ENCODE measurements at regions not wholly inside any gene's neighbourhood (a gene's known extent, or its start where the extent isn't known, plus 50 kb on each side); places are given as distances from the start of the nearest gene placed in this dataset.

DNA sequence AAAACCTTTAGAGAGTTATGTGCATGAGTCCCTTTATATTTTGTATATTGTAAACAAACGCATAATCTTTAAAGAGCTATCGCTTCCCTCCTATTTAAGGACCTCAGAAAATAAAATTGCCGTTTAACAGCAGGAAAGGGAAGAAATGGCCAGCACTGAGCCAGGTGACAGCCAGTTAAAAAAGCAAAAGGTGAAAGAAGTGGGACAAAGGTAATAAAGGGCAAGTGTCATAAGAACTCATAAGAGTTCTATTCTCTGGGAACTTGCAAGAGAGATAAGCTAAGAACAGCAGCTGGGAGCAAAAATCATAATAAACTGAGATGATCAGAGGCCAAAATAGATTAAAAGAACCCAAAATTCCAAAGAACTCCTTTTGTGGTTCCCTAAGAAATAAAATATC is 520.9 kb upstream of the PKN2 start:
- H3K27me3 ChIP-seq (ENCODE audit: insufficient read depth, low read length): no peaks in the 10 kb centered on the region
- H3K9me3 ChIP-seq (ENCODE audit: low read depth, low read length): no peaks in the 10 kb centered on the region
- no peak overlapping the region for H3K4me2 ChIP-seq (ENCODE audit: insufficient read depth, low read length)
- H4K20me1 ChIP-seq (ENCODE audit: insufficient read depth, low read length): no peaks in the 10 kb centered on the region
- H3K4me1 ChIP-seq (ENCODE audit: insufficient read depth, low read length): no peaks in the 10 kb centered on the region
- no peak overlapping the region for H2AFZ ChIP-seq (ENCODE audit: low read length)
- H3K79me2 ChIP-seq (ENCODE audit: insufficient read depth, low read length): no peaks in the 10 kb centered on the region
- no peak overlapping the region for H3K4me3 ChIP-seq (ENCODE audit: insufficient read depth, low read length)
- TF ChIP-seq, protein P1, sequence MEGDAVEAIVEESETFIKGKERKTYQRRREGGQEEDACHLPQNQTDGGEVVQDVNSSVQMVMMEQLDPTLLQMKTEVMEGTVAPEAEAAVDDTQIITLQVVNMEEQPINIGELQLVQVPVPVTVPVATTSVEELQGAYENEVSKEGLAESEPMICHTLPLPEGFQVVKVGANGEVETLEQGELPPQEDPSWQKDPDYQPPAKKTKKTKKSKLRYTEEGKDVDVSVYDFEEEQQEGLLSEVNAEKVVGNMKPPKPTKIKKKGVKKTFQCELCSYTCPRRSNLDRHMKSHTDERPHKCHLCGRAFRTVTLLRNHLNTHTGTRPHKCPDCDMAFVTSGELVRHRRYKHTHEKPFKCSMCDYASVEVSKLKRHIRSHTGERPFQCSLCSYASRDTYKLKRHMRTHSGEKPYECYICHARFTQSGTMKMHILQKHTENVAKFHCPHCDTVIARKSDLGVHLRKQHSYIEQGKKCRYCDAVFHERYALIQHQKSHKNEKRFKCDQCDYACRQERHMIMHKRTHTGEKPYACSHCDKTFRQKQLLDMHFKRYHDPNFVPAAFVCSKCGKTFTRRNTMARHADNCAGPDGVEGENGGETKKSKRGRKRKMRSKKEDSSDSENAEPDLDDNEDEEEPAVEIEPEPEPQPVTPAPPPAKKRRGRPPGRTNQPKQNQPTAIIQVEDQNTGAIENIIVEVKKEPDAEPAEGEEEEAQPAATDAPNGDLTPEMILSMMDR (IDR thresholded peaks at IDR 0.05; ENCODE audit: extremely low read depth, low read depth, low read length): no peak
- no peaks in the 10 kb centered on the region for H3K36me3 ChIP-seq (ENCODE audit: insufficient read depth, low read length)
- no peak overlapping the region for H3K27ac ChIP-seq (ENCODE audit: low read depth, low read length)
- no peak for DNase-seq (ENCODE audit: insufficient read length, low spot score, missing footprints)

DNA sequence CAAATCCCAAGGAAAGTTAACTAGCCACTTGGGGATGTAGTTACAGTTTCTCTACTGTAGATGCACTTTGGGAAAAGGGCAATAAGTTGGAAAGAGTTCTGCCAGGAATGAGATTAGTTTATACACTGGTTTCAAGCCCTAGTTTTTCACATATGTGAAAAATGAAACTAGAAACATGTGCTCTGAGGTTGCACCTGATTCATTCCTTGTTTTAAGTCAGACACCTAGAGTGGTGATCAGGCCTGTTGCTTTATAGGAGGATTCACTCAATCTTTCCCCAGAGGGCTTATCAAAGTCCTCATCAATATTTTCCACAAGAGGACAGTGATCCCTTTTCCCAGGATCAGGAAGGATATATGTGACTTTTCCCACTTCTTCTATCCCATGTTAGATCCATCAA is 515.9 kb upstream of the PKN2 start:
- no peak for DNase-seq (ENCODE audit: insufficient read length, low spot score, missing footprints)
- no peak overlapping the region for H3K4me2 ChIP-seq (ENCODE audit: insufficient read depth, low read length)
- no peaks in the 10 kb centered on the region for H3K27me3 ChIP-seq (ENCODE audit: insufficient read depth, low read length)
- H3K4me3 ChIP-seq (ENCODE audit: insufficient read depth, low read length): no peak overlapping the region
- no peaks in the 10 kb centered on the region for H3K9me3 ChIP-seq (ENCODE audit: low read depth, low read length)
- H2AFZ ChIP-seq (ENCODE audit: low read length): no peak overlapping the region
- no peaks in the 10 kb centered on the region for H3K36me3 ChIP-seq (ENCODE audit: insufficient read depth, low read length)
- no peaks in the 10 kb centered on the region for H3K4me1 ChIP-seq (ENCODE audit: insufficient read depth, low read length)
- no peak overlapping the region for H3K27ac ChIP-seq (ENCODE audit: low read depth, low read length)
- TF ChIP-seq, protein P1 (IDR thresholded peaks at IDR 0.05; ENCODE audit: extremely low read depth, low read depth, low read length): no peak
- no peaks in the 10 kb centered on the region for H4K20me1 ChIP-seq (ENCODE audit: insufficient read depth, low read length)
- no peaks in the 10 kb centered on the region for H3K79me2 ChIP-seq (ENCODE audit: insufficient read depth, low read length)

DNA sequence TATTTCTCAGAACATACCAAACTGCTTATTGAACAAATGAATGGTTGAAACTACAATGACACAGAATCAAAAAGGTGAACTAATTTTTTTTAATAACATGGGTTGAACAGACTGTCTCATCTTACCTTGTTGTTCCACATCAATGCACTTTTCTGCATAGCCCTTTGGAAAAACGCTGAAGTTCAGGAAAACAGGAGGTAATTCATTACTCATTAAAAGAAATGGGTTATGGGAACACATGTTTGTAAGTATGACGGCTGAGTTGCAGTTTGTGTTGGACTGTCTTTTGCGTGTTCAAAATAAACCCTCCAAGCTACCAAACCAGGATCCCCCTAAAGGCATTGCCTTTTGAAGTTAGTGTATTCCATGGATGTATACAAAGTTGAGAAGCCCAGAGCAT is 514.9 kb upstream of the PKN2 start:
- TF ChIP-seq, protein P1 (IDR thresholded peaks at IDR 0.05; ENCODE audit: extremely low read depth, low read depth, low read length): no peak
- no peak for DNase-seq (ENCODE audit: insufficient read length, low spot score, missing footprints)
- H3K4me1 ChIP-seq (ENCODE audit: insufficient read depth, low read length): no peaks in the 10 kb centered on the region
- no peaks in the 10 kb centered on the region for H3K9me3 ChIP-seq (ENCODE audit: low read depth, low read length)
- H3K4me2 ChIP-seq (ENCODE audit: insufficient read depth, low read length): no peak overlapping the region
- no peaks in the 10 kb centered on the region for H3K36me3 ChIP-seq (ENCODE audit: insufficient read depth, low read length)
- no peaks in the 10 kb centered on the region for H3K27me3 ChIP-seq (ENCODE audit: insufficient read depth, low read length)
- H3K27ac ChIP-seq (ENCODE audit: low read depth, low read length): no peak overlapping the region
- H3K79me2 ChIP-seq (ENCODE audit: insufficient read depth, low read length): no peaks in the 10 kb centered on the region
- no peaks in the 10 kb centered on the region for H4K20me1 ChIP-seq (ENCODE audit: insufficient read depth, low read length)
- no peak overlapping the region for H3K4me3 ChIP-seq (ENCODE audit: insufficient read depth, low read length)
- H2AFZ ChIP-seq (ENCODE audit: low read length): no peak overlapping the region

DNA sequence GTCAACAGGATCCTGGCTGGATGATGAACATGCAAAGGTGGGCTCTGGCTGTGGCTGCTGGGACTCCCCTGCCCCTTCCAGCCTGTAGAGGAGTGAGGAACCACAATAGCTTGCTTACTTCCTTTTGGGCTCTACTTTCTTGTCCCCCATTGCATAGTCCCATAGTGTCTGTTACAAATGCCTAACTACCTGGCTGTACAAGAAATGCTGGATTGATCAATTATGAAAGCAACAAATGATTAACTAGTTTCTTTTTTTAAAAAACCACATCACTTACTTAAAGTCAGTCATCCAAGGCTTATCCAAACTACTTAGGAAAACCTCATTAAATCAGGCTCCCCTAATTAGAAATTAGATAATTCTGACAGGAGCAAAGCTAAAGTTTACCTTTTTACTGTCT is 514.1 kb upstream of the PKN2 start:
- no peaks in the 10 kb centered on the region for H3K79me2 ChIP-seq (ENCODE audit: insufficient read depth, low read length)
- DNase-seq (ENCODE audit: insufficient read length, low spot score, missing footprints): no peak

More for the DNA sequence above, 514.1 kb upstream of the PKN2 start:
- no peaks in the 10 kb centered on the region for H3K27me3 ChIP-seq (ENCODE audit: insufficient read depth, low read length)
- no peak overlapping the region for H2AFZ ChIP-seq (ENCODE audit: low read length)
- no peaks in the 10 kb centered on the region for H3K4me1 ChIP-seq (ENCODE audit: insufficient read depth, low read length)
- H4K20me1 ChIP-seq (ENCODE audit: insufficient read depth, low read length): no peaks in the 10 kb centered on the region
- TF ChIP-seq, protein P1 (IDR thresholded peaks at IDR 0.05; ENCODE audit: extremely low read depth, low read depth, low read length): no peak
- H3K4me3 ChIP-seq (ENCODE audit: insufficient read depth, low read length): no peak overlapping the region
- no peaks in the 10 kb centered on the region for H3K36me3 ChIP-seq (ENCODE audit: insufficient read depth, low read length)
- no peak overlapping the region for H3K27ac ChIP-seq (ENCODE audit: low read depth, low read length)
- H3K4me2 ChIP-seq (ENCODE audit: insufficient read depth, low read length): no peak overlapping the region
- no peaks in the 10 kb centered on the region for H3K9me3 ChIP-seq (ENCODE audit: low read depth, low read length)

All from osteoblast (primary cell).